ENCODE measurements at regions not wholly inside any gene's neighbourhood (a gene's known extent, or its start where the extent isn't known, plus 50 kb on each side); places are given as distances from the start of the nearest gene placed in this dataset.

- DNase-seq (ENCODE audit: low read depth, low spot score) = no peak
- Histone ChIP-seq H4K20me1 (ENCODE audit: control insufficient read depth, insufficient read depth) (no peaks in the 10 kb centered on the region), H3K27me3 (replicated peaks in 1 of 2; ENCODE audit: control insufficient read depth in 2 of 2, insufficient read depth in 2 of 2, low read length in 1 of 2) (no peaks in the 10 kb centered on the region), H3K4me3 (no peak overlapping the region), H3K4me2 (ENCODE audit: control insufficient read depth, insufficient read depth) (no peak overlapping the region), H3K9ac (ENCODE audit: control insufficient read depth, insufficient read depth, low read length) (no peak overlapping the region), H3K79me2 (ENCODE audit: control insufficient read depth, insufficient read depth, low read length) (no peaks in the 10 kb centered on the region), H3K27ac (ENCODE audit: control insufficient read depth, insufficient read depth) (no peak overlapping the region), H3K9me3 (replicated peaks; ENCODE audit: control insufficient read depth, insufficient read depth, low read length) (no peaks in the 10 kb centered on the region), H2AFZ (ENCODE audit: control insufficient read depth, low read depth, low read length) (no peak overlapping the region), H3K4me1 (ENCODE audit: control insufficient read depth, insufficient read depth, low read length) (no peaks in the 10 kb centered on the region), H3K36me3 (ENCODE audit: control insufficient read depth in 2 of 2, insufficient read depth in 2 of 2, low read length in 1 of 2) (no peaks in the 10 kb centered on the region)
- in situ Hi-C loops (cut with MboI) (no loop called here), intact Hi-C loops (cut with micrococcal nuclease; ENCODE audit: unreplicated experiment) (no loop called here)
- RAD21 ChIA-PET (ENCODE audit: unreplicated experiment) = no interaction called here
- CTCF ChIA-PET = interaction anchor here (0.6 kb wide), 1 partner anchor 27 kb away, joined by 3 read pairs; no protein-coding TSS in a partner anchor
- FAIRE-seq = no peak
- no TSS peak for BruUV-seq (replicated peaks)
- SMC1A ChIA-PET (ENCODE audit: uncharacterized antibody, unreplicated experiment) = no interaction called here
- 0% methylated on average over 3 of the region's 3 CpGs for WGBS (ENCODE audit: insufficient coverage, insufficient replicate concordance, low lambda C conversion rate, missing lambda C conversion rate)
- ATAC-seq = no peak
- POLR2A ChIA-PET = no interaction called here
- TF ChIP-seq NR2C2 (IDR thresholded peaks at IDR 0.05; ENCODE audit: borderline replicate concordance, control insufficient read depth, insufficient read length, low read depth) (no peak), RAD21 (IDR thresholded peaks at IDR 0.05; ENCODE audit: insufficient read depth, low read depth, low read length) (peak; percentile 30; the same call in 1 of the 2 replicates), RBBP5 (conservative IDR thresholded peaks at IDR 0.05) (no peak)
Observed at GRCh38 chr1:163561580-163562295, 240.0 kb downstream of the NUF2 start.

- in situ Hi-C loops (cut with MboI) = no loop called here
- TF ChIP-seq RAD51 (IDR thresholded peaks at IDR 0.05) (no peak), ZNF207 (IDR thresholded peaks at IDR 0.05; ENCODE audit: borderline replicate concordance) (no peak), ELK1 (IDR thresholded peaks at IDR 0.05; ENCODE audit: low read depth, low read length) (no peak), IKZF1 (conservative IDR thresholded peaks at IDR 0.05) (no peak), PKNOX1 (IDR thresholded peaks at IDR 0.05) (no peak), SMC3 (IDR thresholded peaks at IDR 0.05; ENCODE audit: borderline replicate concordance, low read length) (no peak), HDGF (IDR thresholded peaks at IDR 0.05) (no peak), CBX3 (IDR thresholded peaks at IDR 0.05; ENCODE audit: borderline replicate concordance, low read depth) (no peak), CHD2 (IDR thresholded peaks at IDR 0.05; ENCODE audit: borderline replicate concordance, low read depth, low read length) (no peak)
- SMC1A ChIA-PET (ENCODE audit: uncharacterized antibody, unreplicated experiment) = no interaction called here
Observed at GRCh38 chr1:163562355-163562754, 240.6 kb downstream of the NUF2 start.

More at GRCh38 chr1:163562355-163562754, 240.6 kb downstream of the NUF2 start:
- Histone ChIP-seq H4K20me1 (ENCODE audit: control insufficient read depth, insufficient read depth) (no peaks in the 10 kb centered on the region), H2AFZ (ENCODE audit: control insufficient read depth, low read depth, low read length) (no peak overlapping the region), H3K27ac (ENCODE audit: control insufficient read depth, insufficient read depth) (no peak overlapping the region), H3K4me2 (ENCODE audit: control insufficient read depth, insufficient read depth) (no peak overlapping the region), H3K4me1 (ENCODE audit: control insufficient read depth, insufficient read depth, low read length) (no peaks in the 10 kb centered on the region), H3K27me3 (replicated peaks in 1 of 2; ENCODE audit: control insufficient read depth in 2 of 2, insufficient read depth in 2 of 2, low read length in 1 of 2) (no peaks in the 10 kb centered on the region), H3K9ac (ENCODE audit: control insufficient read depth, insufficient read depth, low read length) (no peak overlapping the region), H3K36me3 (ENCODE audit: control insufficient read depth in 2 of 2, insufficient read depth in 2 of 2, low read length in 1 of 2) (no peaks in the 10 kb centered on the region), H3K79me2 (ENCODE audit: control insufficient read depth, insufficient read depth, low read length) (no peaks in the 10 kb centered on the region), H3K4me3 (no peak overlapping the region), H3K9me3 (replicated peaks; ENCODE audit: control insufficient read depth, insufficient read depth, low read length) (no peaks in the 10 kb centered on the region)
- WGBS (ENCODE audit: insufficient coverage, insufficient replicate concordance, low lambda C conversion rate, missing lambda C conversion rate) = 28% methylated on average over 2 of the region's 2 CpGs
- no peak for DNase-seq (ENCODE audit: low read depth, low spot score)
- no TSS peak for BruUV-seq (replicated peaks)
- FAIRE-seq = no peak
- ChIA-PET CTCF (no interaction called here), RAD21 (ENCODE audit: unreplicated experiment) (no interaction called here), POLR2A (no interaction called here)
- intact Hi-C loops (cut with micrococcal nuclease; ENCODE audit: unreplicated experiment) = no loop called here
- ATAC-seq = no peak
